Tibial nerve (tissue), 4 donors: ENCODE measurements at regions not wholly inside any gene's neighbourhood (a gene's known extent, or its start where the extent isn't known, plus 50 kb on each side); places are given as distances from the start of the nearest gene placed in this dataset.

Experiments used
- DNase-seq, 2 donors: peaks; one replicate each; pipeline ENCODE4 v3.0.0-alpha.2; 2019; ENCODE audit warnings: low spot score in 2 of 2
- H3K27ac ChIP-seq, 4 donors: fragments of 200-600 bp; sonication (generic) in 3 of 4; one replicate each; pipeline ENCODE4 v1.5.1; 2017 to 2019; ENCODE audit warnings: mild to moderate bottlenecking in 1 of 4
- H3K27me3 ChIP-seq, 2 donors: fragments of 200-600 bp; sonication (generic) in 1 of 2; one replicate each; pipeline versions ENCODE4 v1.5.1 to v1.6.0; 2017 to 2019
- H3K36me3 ChIP-seq, 3 donors: fragments of 200-600 bp; sonication (generic); one replicate each; pipeline ENCODE4 v1.5.1; 2018 to 2019
- H3K4me1 ChIP-seq, 4 donors: fragments of 200-600 bp; sonication (generic) in 3 of 4; one replicate each; pipeline ENCODE4 v1.5.1; 2017 to 2019
- H3K4me3 ChIP-seq, 4 donors: fragments of 200-600 bp; sonication (generic) in 3 of 4; one replicate each; pipeline ENCODE4 v1.5.1; 2017 to 2019; ENCODE audit warnings: mild to moderate bottlenecking in 1 of 4, moderate library complexity in 1 of 4
- H3K9me3 ChIP-seq, 4 donors: fragments of 200-600 bp; sonication (generic) in 3 of 4; one replicate each; pipeline ENCODE4 v1.5.1; 2017 to 2019
- CTCF ChIP-seq, 5 experiments: fragments of 200-600 bp in 3 of 5; fragments of 450-650 bp in 2 of 5; sonication (generic) in 3 of 5; IDR thresholded peaks; one replicate each; pipeline ENCODE4 v1.5.1; 2016 to 2019; ENCODE audit warnings: antibody characterized with exemption in 5 of 5, mild to moderate bottlenecking in 3 of 5, moderate library complexity in 2 of 5
- EP300 ChIP-seq, 2 donors: sonication (generic); formaldehyde crosslinking; IDR thresholded peaks; one replicate each; pipeline ENCODE4 v1.6.1; 2017; ENCODE audit warnings: antibody characterized with exemption in 2 of 2, mild to moderate bottlenecking in 1 of 2
- POLR2A ChIP-seq, 2 donors: fragments of 450-650 bp; IDR thresholded peaks; one replicate each; pipeline ENCODE4 v1.6.1; 2017; ENCODE audit warnings: antibody characterized with exemption in 2 of 2, mild to moderate bottlenecking in 2 of 2, moderate library complexity in 2 of 2
- WGBS, 2 donors: methylation state at CpG; one replicate each; pipeline ENCODE4 v1.1.5; 2018; 5-methylcytosine and 5-hydroxymethylcytosine counted together

- H3K4me1 ChIP-seq, result no peaks in the 10 kb centered on the region
- whole genome bisulfite sequencing, 2 donors, result 44 to 54% methylated on average over 4 of the region's 4 CpGs
- H3K27me3 ChIP-seq, result no peaks in the 10 kb centered on the region
- H3K27ac ChIP-seq, result no peak overlapping the region
- no peak for TF ChIP-seq CTCF (IDR thresholded peaks at IDR 0.05)
- no peak for TF ChIP-seq EP300 (IDR thresholded peaks at IDR 0.05)
- TF ChIP-seq POLR2A (IDR thresholded peaks at IDR 0.05), result no peak
- no peaks in the 10 kb centered on the region for H3K36me3 ChIP-seq
- DNase-seq, result no peak
- no peaks in the 10 kb centered on the region for H3K9me3 ChIP-seq
- H3K4me3 ChIP-seq, result no peak overlapping the region
These were observed 221.9 kb downstream of the LIG4 start for GRCh38 chr13:107993239-107993949.

GRCh38 chr13:107992542-107992941, 222.8 kb downstream of the LIG4 start:
- no peak for TF ChIP-seq EP300 (IDR thresholded peaks at IDR 0.05)
- no peak for TF ChIP-seq CTCF (IDR thresholded peaks at IDR 0.05)
- no peak for TF ChIP-seq POLR2A (IDR thresholded peaks at IDR 0.05)
- Histone ChIP-seq H3K4me3 (no peak overlapping the region), H3K27ac (no peak overlapping the region), H3K4me1 (no peaks in the 10 kb centered on the region), H3K9me3 (no peaks in the 10 kb centered on the region), H3K27me3 (no peaks in the 10 kb centered on the region), H3K36me3 (no peaks in the 10 kb centered on the region)
- WGBS, 2 donors, result 57 to 62% methylated on average over 2 of the region's 2 CpGs
- no peak for DNase-seq

GRCh38 chr13:107977071-107977574, 238.2 kb downstream of the LIG4 start:
- 42 to 54% methylated on average over 4 of the region's 4 CpGs for WGBS, 2 donors

GRCh38 chr13:107976628-107977027, 238.7 kb downstream of the LIG4 start:
- Histone ChIP-seq H3K4me3 (no peak overlapping the region), H3K27me3 (no peaks in the 10 kb centered on the region), H3K9me3 (no peaks in the 10 kb centered on the region), H3K36me3 (no peaks in the 10 kb centered on the region), H3K27ac (no peak overlapping the region), H3K4me1 (no peaks in the 10 kb centered on the region)
- TF ChIP-seq EP300 (IDR thresholded peaks at IDR 0.05), result no peak
- no peak for DNase-seq
- 55 to 66% methylated on average over 4 of the region's 4 CpGs for WGBS, 2 donors

More at GRCh38 chr13:107977071-107977574, 238.2 kb downstream of the LIG4 start:
- TF ChIP-seq CTCF (IDR thresholded peaks at IDR 0.05) (no peak), EP300 (IDR thresholded peaks at IDR 0.05) (no peak), POLR2A (IDR thresholded peaks at IDR 0.05) (no peak)
- DNase-seq, result no peak
- Histone ChIP-seq H3K9me3 (no peaks in the 10 kb centered on the region), H3K36me3 (no peaks in the 10 kb centered on the region), H3K4me1 (no peaks in the 10 kb centered on the region), H3K27me3 (no peaks in the 10 kb centered on the region), H3K4me3 (no peak overlapping the region), H3K27ac (no peak overlapping the region)

- no peak overlapping the region for H3K4me3 ChIP-seq
- H3K9me3 ChIP-seq, result no peaks in the 10 kb centered on the region
- no peak for DNase-seq
- no peaks in the 10 kb centered on the region for H3K4me1 ChIP-seq
- 66 to 83% methylated on average over 2 of the region's 2 CpGs for whole genome bisulfite sequencing, 2 donors
- no peaks in the 10 kb centered on the region for H3K27me3 ChIP-seq
- H3K27ac ChIP-seq, result no peak overlapping the region
- H3K36me3 ChIP-seq, result no peaks in the 10 kb centered on the region
- TF ChIP-seq CTCF (IDR thresholded peaks at IDR 0.05), result no peak
- TF ChIP-seq POLR2A (IDR thresholded peaks at IDR 0.05), result no peak
- TF ChIP-seq EP300 (IDR thresholded peaks at IDR 0.05), result no peak
These were observed 240.9 kb downstream of the LIG4 start for GRCh38 chr13:107974409-107974808.
